RWPE1 (cell line): ENCODE measurements at regions not wholly inside any gene's neighbourhood (a gene's known extent, or its start where the extent isn't known, plus 50 kb on each side); places are given as distances from the start of the nearest gene placed in this dataset.

Experiments
- CTCF ChIA-PET: fragments of 350-600 bp; sonication (Branson Sonifier 250); formaldehyde crosslinking; extraction: SDS; loops from one replicate; lab custom pipeline; 2021; lab: Yijun Ruan, JAX
- POLR2A ChIA-PET: fragments of 400-600 bp; formaldehyde crosslinking; extraction: SDS; loops from one replicate; lab custom pipeline; 2020; ENCODE audit warnings: antibody characterized with exemption; ENCODE audit not compliant: low non-redundant PET; lab: Yijun Ruan, JAX
- DNase-seq: peaks from one replicate; pipeline ENCODE4 v3.0.0; 2012; ENCODE audit warnings: low spot score
- H3K27ac ChIP-seq: fragments of 450-650 bp; 2 replicates; pipeline ENCODE4 v1.5.1; 2017
- CTCF ChIP-seq: fragments of 450-650 bp; conservative IDR thresholded peaks from 2 replicates; pipeline ENCODE4 v1.5.1; 2017; ENCODE audit warnings: low read depth, mild to moderate bottlenecking

- DNase-seq = no peak
- ChIA-PET CTCF (interaction anchor here (0.6 to 0.9 kb wide), 2 partner anchors 24 to 600 kb away, joined by 3 read pairs; no protein-coding TSS in a partner anchor), POLR2A (no interaction called here)
- H3K27ac ChIP-seq = no peak overlapping the region
- no peak for TF ChIP-seq CTCF
Observed at GRCh38 chr2:128779301-128780095, 460.8 kb upstream of the HS6ST1 start.

GRCh38 chr2:128780434-128781080, 461.9 kb upstream of the HS6ST1 start:
- POLR2A ChIA-PET = no interaction called here

GRCh38 chr2:128781166-128781565, 462.5 kb upstream of the HS6ST1 start:
- H3K27ac ChIP-seq = no peak overlapping the region
- ChIA-PET POLR2A (no interaction called here), CTCF (no interaction called here)
- DNase-seq = no peak
- no peak for TF ChIP-seq CTCF

More at GRCh38 chr2:128780434-128781080, 461.9 kb upstream of the HS6ST1 start:
- no peak overlapping the region for H3K27ac ChIP-seq
- TF ChIP-seq CTCF = no peak
- CTCF ChIA-PET = no interaction called here
- DNase-seq = no peak

GRCh38 chr2:128781585-128782385, 463.1 kb upstream of the HS6ST1 start:
- no peak for DNase-seq
- H3K27ac ChIP-seq = no peak overlapping the region
- no peak for TF ChIP-seq CTCF
- CTCF ChIA-PET = no interaction called here
- POLR2A ChIA-PET = no interaction called here

GRCh38 chr2:128782411-128783192, 463.9 kb upstream of the HS6ST1 start:
- ChIA-PET POLR2A (no interaction called here), CTCF (no interaction called here)
- no peak for DNase-seq
- no peak overlapping the region for H3K27ac ChIP-seq
- TF ChIP-seq CTCF = no peak
